Tibial nerve (tissue), 4 donors: ENCODE measurements at regions not wholly inside any gene's neighbourhood (a gene's known extent, or its start where the extent isn't known, plus 50 kb on each side); places are given as distances from the start of the nearest gene placed in this dataset.
A peak's percentile ranks its signal among the peaks of the same experiment; 100 is the strongest.
"Not testable (repeated sequence)": the region's sequence is repeated elsewhere in the genome, so short reads cannot be mapped to it uniquely, and the experiment has no call there.

Experiments used
- DNase-seq, 2 donors: peaks; one replicate each; pipeline ENCODE4 v3.0.0-alpha.2; 2019; ENCODE audit warnings: low spot score in 2 of 2
- H3K27ac ChIP-seq, 4 donors: fragments of 200-600 bp; sonication (generic) in 3 of 4; one replicate each; pipeline ENCODE4 v1.5.1; 2017 to 2019; ENCODE audit warnings: mild to moderate bottlenecking in 1 of 4
- H3K27me3 ChIP-seq, 2 donors: fragments of 200-600 bp; sonication (generic) in 1 of 2; one replicate each; pipeline versions ENCODE4 v1.5.1 to v1.6.0; 2017 to 2019
- H3K36me3 ChIP-seq, 3 donors: fragments of 200-600 bp; sonication (generic); one replicate each; pipeline ENCODE4 v1.5.1; 2018 to 2019
- H3K4me1 ChIP-seq, 4 donors: fragments of 200-600 bp; sonication (generic) in 3 of 4; one replicate each; pipeline ENCODE4 v1.5.1; 2017 to 2019
- H3K4me3 ChIP-seq, 4 donors: fragments of 200-600 bp; sonication (generic) in 3 of 4; one replicate each; pipeline ENCODE4 v1.5.1; 2017 to 2019; ENCODE audit warnings: mild to moderate bottlenecking in 1 of 4, moderate library complexity in 1 of 4
- H3K9me3 ChIP-seq, 4 donors: fragments of 200-600 bp; sonication (generic) in 3 of 4; one replicate each; pipeline ENCODE4 v1.5.1; 2017 to 2019
- EP300 ChIP-seq, 2 donors: sonication (generic); formaldehyde crosslinking; IDR thresholded peaks; one replicate each; pipeline ENCODE4 v1.6.1; 2017; ENCODE audit warnings: antibody characterized with exemption in 2 of 2, mild to moderate bottlenecking in 1 of 2
- POLR2A ChIP-seq, 2 donors: fragments of 450-650 bp; IDR thresholded peaks; one replicate each; pipeline ENCODE4 v1.6.1; 2017; ENCODE audit warnings: antibody characterized with exemption in 2 of 2, mild to moderate bottlenecking in 2 of 2, moderate library complexity in 2 of 2
- WGBS, 2 donors: methylation state at CpG; one replicate each; pipeline ENCODE4 v1.1.5; 2018; 5-methylcytosine and 5-hydroxymethylcytosine counted together
- TF ChIP-seq, protein P1 (sequence below), 5 experiments: fragments of 200-600 bp in 3 of 5; fragments of 450-650 bp in 2 of 5; sonication (generic) in 3 of 5; IDR thresholded peaks; one replicate each; pipeline ENCODE4 v1.5.1; 2016 to 2019; ENCODE audit warnings: antibody characterized with exemption in 5 of 5, mild to moderate bottlenecking in 3 of 5, moderate library complexity in 2 of 5

DNA sequence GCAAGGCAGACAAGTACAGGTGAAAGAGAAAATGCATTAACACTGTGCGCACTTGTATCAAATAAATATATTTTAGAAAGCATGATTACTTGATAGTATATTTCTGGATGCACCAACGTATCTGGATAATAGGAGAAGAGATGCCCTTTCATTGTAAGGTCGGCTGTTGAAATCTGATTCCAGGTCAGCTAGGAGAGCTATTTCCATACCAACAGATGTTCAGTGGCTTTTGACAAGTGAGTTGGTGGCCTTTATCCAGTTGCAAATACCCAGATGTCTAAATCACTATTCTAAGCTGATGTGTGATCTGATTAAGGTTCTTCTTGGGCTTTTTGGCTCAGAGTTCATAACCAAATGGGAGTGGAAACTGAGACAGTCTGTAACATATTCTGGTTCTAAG, 128.2 kb upstream of the TBCA start:
- H3K9me3 ChIP-seq = no peaks in the 10 kb centered on the region
- H3K4me3 ChIP-seq = no peak overlapping the region
- 73 to 89% methylated on average over 3 of the region's 3 CpGs for WGBS, 2 donors
- TF ChIP-seq, protein P1, sequence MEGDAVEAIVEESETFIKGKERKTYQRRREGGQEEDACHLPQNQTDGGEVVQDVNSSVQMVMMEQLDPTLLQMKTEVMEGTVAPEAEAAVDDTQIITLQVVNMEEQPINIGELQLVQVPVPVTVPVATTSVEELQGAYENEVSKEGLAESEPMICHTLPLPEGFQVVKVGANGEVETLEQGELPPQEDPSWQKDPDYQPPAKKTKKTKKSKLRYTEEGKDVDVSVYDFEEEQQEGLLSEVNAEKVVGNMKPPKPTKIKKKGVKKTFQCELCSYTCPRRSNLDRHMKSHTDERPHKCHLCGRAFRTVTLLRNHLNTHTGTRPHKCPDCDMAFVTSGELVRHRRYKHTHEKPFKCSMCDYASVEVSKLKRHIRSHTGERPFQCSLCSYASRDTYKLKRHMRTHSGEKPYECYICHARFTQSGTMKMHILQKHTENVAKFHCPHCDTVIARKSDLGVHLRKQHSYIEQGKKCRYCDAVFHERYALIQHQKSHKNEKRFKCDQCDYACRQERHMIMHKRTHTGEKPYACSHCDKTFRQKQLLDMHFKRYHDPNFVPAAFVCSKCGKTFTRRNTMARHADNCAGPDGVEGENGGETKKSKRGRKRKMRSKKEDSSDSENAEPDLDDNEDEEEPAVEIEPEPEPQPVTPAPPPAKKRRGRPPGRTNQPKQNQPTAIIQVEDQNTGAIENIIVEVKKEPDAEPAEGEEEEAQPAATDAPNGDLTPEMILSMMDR (IDR thresholded peaks at IDR 0.05) = no peak
- TF ChIP-seq EP300 (IDR thresholded peaks at IDR 0.05) (no peak), POLR2A (IDR thresholded peaks at IDR 0.05) (no peak)
- H3K27ac ChIP-seq = no peak overlapping the region
- H3K27me3 ChIP-seq = no peaks in the 10 kb centered on the region
- H3K4me1 ChIP-seq = peaks cover 0 to 4% (median 0%) of the 10 kb centered on the region in 4 donors
- DNase-seq = no peak
- H3K36me3 ChIP-seq = no peaks in the 10 kb centered on the region

DNA sequence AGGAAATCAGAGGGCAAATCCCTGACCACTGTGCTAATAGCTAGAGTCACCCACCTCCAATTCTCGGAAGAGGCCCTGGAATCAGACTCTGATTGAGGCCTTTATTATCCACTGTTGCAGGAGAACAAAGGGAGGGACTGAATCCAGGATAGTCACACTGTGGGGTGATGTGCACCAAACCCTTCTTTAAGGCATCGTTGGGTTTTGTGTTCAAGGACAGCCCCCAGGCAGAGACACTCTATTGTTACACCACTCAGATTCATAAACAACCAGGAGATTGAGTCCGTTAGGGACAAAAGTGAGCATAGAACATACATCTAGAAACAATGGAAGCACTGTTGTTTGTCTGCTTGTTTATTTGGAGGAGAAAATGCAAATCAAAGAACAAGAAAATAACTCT, 124.6 kb upstream of the TBCA start:
- H3K4me1 ChIP-seq = peaks cover 0 to 4% (median 0%) of the 10 kb centered on the region in 4 donors
- TF ChIP-seq EP300 (IDR thresholded peaks at IDR 0.05) (no peak), POLR2A (IDR thresholded peaks at IDR 0.05) (no peak)
- TF ChIP-seq, protein P1 (IDR thresholded peaks at IDR 0.05) = no peak
- H3K9me3 ChIP-seq = no peaks in the 10 kb centered on the region
- WGBS, 2 donors = 49 to 50% methylated on average over 3 of the region's 3 CpGs
- H3K4me3 ChIP-seq = no peak overlapping the region
- DNase-seq = no peak
- peak overlapping the region in 2 of 4 donors; percentile 53 to 64 for H3K27ac ChIP-seq
- H3K27me3 ChIP-seq = no peaks in the 10 kb centered on the region
- H3K36me3 ChIP-seq = no peaks in the 10 kb centered on the region

DNA sequence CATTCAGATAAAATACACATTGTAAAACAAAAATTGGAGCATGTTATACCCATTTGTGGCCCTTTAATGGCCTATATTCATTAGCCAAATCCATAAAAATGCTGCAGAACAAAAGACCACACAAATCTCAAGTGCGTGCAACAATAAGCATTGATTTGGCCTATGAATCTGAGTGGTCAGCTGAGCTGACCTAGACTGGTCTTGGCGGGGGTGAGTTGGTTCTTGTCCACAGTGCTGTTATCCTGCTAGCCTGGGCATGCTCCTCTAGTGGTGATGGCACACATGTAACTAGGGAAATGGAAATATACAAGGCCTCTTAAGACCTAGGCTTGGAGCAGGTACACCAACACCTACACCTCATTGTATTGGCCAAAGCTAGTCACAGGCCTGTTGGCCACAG, 122.2 kb upstream of the TBCA start:
- H3K9me3 ChIP-seq = no peaks in the 10 kb centered on the region
- no peak overlapping the region for H3K4me3 ChIP-seq
- H3K36me3 ChIP-seq = no peaks in the 10 kb centered on the region
- no peaks in the 10 kb centered on the region for H3K27me3 ChIP-seq
- peak overlapping the region in 1 of 4 donors; percentile 11 for H3K27ac ChIP-seq
- no peak for DNase-seq
- peaks cover 0 to 4% (median 0%) of the 10 kb centered on the region in 4 donors for H3K4me1 ChIP-seq
- TF ChIP-seq, protein P1 (IDR thresholded peaks at IDR 0.05) = no peak
- no peak for TF ChIP-seq POLR2A (IDR thresholded peaks at IDR 0.05)
- TF ChIP-seq EP300 (IDR thresholded peaks at IDR 0.05) = no peak
- WGBS, 2 donors = 26 to 58% methylated on average over 2 of the region's 2 CpGs

DNA sequence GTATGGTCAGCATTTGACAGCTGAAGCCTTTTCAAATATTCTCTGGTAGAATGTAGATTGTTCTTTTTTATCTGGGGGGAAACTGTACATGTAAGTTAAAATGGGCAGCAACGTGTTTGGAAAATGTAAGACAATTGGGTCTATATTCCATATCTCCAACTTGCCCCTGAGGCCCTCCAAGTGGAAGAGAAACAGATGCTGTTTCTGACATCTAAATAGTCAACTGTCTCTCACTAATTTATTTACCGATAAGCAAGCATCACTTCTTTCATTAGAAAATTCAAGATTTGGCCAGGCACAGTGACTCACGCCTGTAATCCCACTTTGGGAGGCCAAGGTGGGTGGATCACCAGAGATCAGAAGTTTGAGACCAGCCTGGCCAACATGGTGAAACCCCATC, 120.2 kb upstream of the TBCA start:
- H3K4me3 ChIP-seq = no peak overlapping the region
- H3K36me3 ChIP-seq = no peaks in the 10 kb centered on the region
- H3K27ac ChIP-seq = no peak overlapping the region
- H3K4me1 ChIP-seq = peaks cover 0 to 4% (median 0%) of the 10 kb centered on the region in 4 donors
- DNase-seq = no peak
- H3K9me3 ChIP-seq = no peaks in the 10 kb centered on the region
- WGBS, 2 donors = 93 to 94% methylated on average over 3 of the region's 3 CpGs
- TF ChIP-seq EP300 (IDR thresholded peaks at IDR 0.05) (no peak), POLR2A (IDR thresholded peaks at IDR 0.05) (no peak)
- TF ChIP-seq, protein P1 (IDR thresholded peaks at IDR 0.05) = no peak
- no peaks in the 10 kb centered on the region for H3K27me3 ChIP-seq

DNA sequence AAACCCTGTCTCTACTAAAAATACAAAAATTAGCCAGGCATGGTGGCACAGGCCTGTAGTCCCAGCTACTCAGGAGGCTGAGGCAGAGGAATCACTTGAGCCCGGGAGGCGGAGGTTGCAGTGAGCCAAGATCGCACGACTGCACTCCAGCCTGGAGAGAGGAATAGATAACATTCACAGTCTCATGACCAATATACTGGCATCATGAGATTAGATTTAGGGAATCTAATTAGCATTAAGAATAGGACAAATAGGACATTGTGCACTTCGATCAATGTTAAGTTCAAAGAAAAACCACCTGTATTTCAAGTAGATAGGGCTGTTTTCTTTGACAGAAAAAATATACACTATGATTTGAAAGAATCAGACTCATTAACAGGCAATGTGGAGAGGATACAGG, 118.0 kb upstream of the TBCA start:
- H3K9me3 ChIP-seq, DNase-seq, H3K4me1 ChIP-seq, H3K36me3 ChIP-seq, H3K4me3 ChIP-seq, H3K27me3 ChIP-seq: not testable (repeated sequence)
- 93% methylated on average over 5 of the region's 5 CpGs for WGBS, 2 donors
- H3K27ac ChIP-seq = peak overlapping the region in 1 of 4 donors; percentile 49
